ENCODE measurements at regions not wholly inside any gene's neighbourhood (a gene's known extent, or its start where the extent isn't known, plus 50 kb on each side); places are given as distances from the start of the nearest gene placed in this dataset.

GRCh38 chr5:51181208-51181894 lies 201.9 kb upstream of the ISL1 start:
- Histone ChIP-seq H3K36me3 (ENCODE audit: control insufficient read depth in 2 of 2, extremely low read depth in 1 of 2, insufficient read depth in 2 of 2, low read length in 2 of 2) (no peaks in the 10 kb centered on the region), H3K4me3 (replicated peaks in 1 of 3; ENCODE audit: insufficient read depth in 1 of 3, low read depth in 1 of 3, low read length in 3 of 3) (no peak overlapping the region), H3K79me2 (ENCODE audit: control insufficient read depth, insufficient read depth, low read length) (no peaks in the 10 kb centered on the region), H2AFZ (ENCODE audit: low read depth, low read length) (no peak overlapping the region), H3K27ac (ENCODE audit: insufficient read depth, low read depth, low read length) (no peak overlapping the region), H3K9me1 (replicated peaks; ENCODE audit: control insufficient read depth, extremely low read depth, insufficient read depth, low read length) (no peaks in the 10 kb centered on the region), H3K9me3 (replicated peaks; ENCODE audit: control insufficient read depth, insufficient read depth, low read length) (no peaks in the 10 kb centered on the region), H3K9ac (replicated peaks; ENCODE audit: extremely low read depth, insufficient read depth, low read length) (no peak overlapping the region), H3K4me1 (ENCODE audit: control insufficient read depth, extremely low read depth, insufficient read depth, low read length) (no peaks in the 10 kb centered on the region), H3K4me2 (ENCODE audit: insufficient read depth, low read length) (no peak overlapping the region), H4K20me1 (replicated peaks; ENCODE audit: control insufficient read depth, extremely low read depth, insufficient read depth, low read length) (no peaks in the 10 kb centered on the region), H3K27me3 (ENCODE audit: control insufficient read depth in 2 of 2, insufficient read depth in 2 of 2, low read length in 2 of 2) (no peaks in the 10 kb centered on the region)
- POLR2A ChIA-PET, result no interaction called here
- DNase-seq (ENCODE audit: low read depth, low spot score) (no peak), FAIRE-seq (no peak)
- intact Hi-C loops (cut with micrococcal nuclease) (no loop called here), dilution Hi-C loops (cut with MboI; ENCODE audit: extremely low pct_ligation_motif_present, low sequenced_read_pairs) (no loop called here)
- TF ChIP-seq MYC (IDR thresholded peaks at IDR 0.05; ENCODE audit: low read depth, low read length) (no peak), POLR2AphosphoS5 (IDR thresholded peaks at IDR 0.05; ENCODE audit: insufficient read depth, low read depth, low read length) (no peak), MAX (IDR thresholded peaks at IDR 0.05; ENCODE audit: insufficient read depth, insufficient read length) (no peak), CTCF (IDR thresholded peaks at IDR 0.05; ENCODE audit: extremely low read depth in 1 of 2, insufficient read depth in 1 of 2, low read depth in 1 of 2, low read length in 2 of 2) (no peak), EZH2 (IDR thresholded peaks at IDR 0.05; ENCODE audit: borderline replicate concordance, low read depth, low read length, severe bottlenecking) (no peak), POLR2A (IDR thresholded peaks at IDR 0.05; ENCODE audit: low read depth, low read length) (no peak), FOS (IDR thresholded peaks at IDR 0.05; ENCODE audit: borderline replicate concordance, insufficient read depth, low read length) (no peak), JUN (IDR thresholded peaks at IDR 0.05; ENCODE audit: borderline replicate concordance, insufficient read depth, insufficient read length, low read depth) (no peak)
- CTCF ChIA-PET, result no interaction called here
- no TSS peak for BruUV-seq (replicated peaks)

All from endothelial cell of umbilical vein (primary cell).